ENCODE measurements at regions not wholly inside any gene's neighbourhood (a gene's known extent, or its start where the extent isn't known, plus 50 kb on each side); places are given as distances from the start of the nearest gene placed in this dataset.

DNA sequence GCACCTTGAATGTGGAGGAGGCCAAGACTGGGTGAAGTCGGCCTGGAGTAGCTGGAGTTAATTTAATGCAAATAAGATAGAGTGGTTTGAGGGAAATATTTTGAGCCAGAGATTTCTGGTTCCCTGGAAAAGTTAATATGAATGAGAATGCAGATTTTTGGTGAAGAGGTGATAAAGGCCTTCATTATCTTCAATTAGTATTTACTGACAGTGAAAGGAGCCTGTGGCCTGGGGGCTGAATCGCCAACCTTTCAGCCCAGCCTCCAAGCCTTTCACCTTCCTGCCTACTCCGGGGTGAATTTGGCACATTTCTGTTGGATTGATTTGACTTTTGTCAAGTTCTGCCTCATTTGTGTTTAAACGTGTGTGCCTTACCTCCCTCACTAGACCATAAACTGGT lies 147.8 kb downstream of the SOX2 start:
- no peak for DNase-seq (ENCODE audit: low read depth)

DNA sequence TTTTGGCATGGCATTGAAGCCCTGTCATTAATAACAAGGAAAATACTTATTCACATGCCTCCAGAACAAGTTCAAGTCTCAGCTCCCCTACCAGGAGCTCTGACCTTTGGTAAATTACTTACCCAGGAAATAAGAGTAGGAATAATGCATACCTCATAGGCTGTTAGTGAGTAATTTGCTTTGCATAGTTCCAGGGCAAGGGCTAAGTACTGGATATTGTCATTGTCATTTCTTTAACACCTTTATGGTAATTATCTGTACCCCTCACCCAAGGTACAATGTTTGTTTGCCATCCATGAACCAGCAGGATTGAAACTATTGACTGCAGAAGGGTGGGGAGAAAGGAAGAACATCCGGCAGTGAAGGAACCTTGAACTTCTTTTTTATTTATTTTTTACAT lies 148.5 kb downstream of the SOX2 start:
- DNase-seq (ENCODE audit: low read depth) = no peak

DNA sequence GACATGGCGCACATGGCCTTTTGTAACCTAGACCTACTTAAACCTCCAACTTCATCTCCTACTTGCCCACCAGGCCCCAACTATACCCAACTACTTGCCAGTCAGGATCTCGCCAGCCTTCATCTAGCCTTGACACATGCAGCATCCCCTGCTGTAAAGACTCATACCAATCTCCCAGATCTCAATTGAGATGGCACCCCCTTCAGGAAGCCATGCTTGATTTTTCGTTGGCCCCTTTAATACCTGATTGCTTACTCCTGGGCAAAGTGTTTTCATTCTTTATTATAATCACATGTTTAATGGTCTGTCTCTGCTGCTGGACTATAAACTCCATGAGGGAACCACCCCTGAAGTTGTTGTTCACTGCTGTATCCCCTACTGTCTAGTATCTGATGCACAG lies 150.8 kb downstream of the SOX2 start:
- DNase-seq (ENCODE audit: low read depth) = no peak

DNA sequence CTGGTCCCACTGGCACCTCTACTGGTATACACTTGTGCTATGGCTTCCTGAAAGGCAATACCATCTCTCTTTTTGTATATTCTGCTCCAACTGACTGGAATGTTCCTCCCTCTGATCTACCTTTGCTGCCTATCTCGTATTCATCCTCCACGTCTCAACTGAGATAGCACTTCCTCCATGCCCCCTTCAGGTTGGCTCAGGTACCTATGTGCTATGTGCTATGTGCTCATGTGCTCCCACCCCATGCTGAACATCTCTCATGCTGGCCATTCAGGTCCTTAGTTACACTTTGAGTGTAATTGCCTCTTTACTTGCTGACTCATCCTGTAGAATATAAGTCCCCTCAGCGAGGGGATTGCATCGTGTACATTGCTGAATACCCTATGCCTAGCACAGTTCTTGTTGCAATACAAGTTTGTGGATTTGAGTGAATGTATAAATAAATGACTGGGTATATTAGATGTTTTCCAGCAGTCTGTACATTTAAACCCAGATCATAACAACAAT lies 156.9 kb downstream of the SOX2 start:
- DNase-seq (ENCODE audit: low read depth) = no peak

DNA sequence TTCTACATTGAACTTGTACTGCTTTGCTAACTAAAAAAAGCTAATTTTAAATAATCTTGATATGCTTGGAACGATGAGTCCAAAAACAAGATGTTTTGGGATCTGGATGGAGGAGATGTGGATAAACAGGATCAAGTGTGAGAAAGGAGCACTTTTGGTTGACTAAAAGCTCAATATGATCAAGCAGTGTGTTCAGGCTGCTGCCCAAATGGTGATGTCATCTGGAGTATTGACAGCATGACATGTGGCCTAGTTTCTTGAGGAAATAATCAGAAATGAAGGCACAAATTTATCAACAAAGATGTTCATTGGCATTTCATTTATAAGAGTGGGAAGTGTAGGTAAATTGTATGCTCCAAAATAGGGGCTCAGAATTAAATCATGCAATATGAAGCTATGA lies 161.2 kb downstream of the SOX2 start:
- no peak for DNase-seq (ENCODE audit: low read depth)

DNA sequence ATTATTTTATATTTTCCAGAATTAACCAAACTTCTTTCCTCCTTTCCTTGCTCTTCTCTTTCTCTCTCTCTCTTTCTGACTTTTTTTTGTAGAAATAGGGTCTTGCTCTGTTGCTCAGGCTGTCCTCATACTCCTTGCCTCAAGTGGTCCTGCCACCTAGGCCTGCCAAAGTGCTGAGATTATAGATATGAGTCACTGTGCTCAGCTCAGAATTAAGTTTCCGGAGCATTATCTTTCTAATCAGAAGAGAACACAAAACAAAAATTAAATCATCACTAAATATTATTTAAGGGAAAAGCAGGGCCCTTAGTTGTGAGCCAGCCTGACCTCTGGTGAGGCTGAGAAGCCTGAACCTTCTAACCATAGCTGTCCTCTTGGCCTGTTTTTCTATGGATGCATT lies 168.2 kb downstream of the SOX2 start:
- peak; percentile 2 for DNase-seq (ENCODE audit: low read depth)

DNA sequence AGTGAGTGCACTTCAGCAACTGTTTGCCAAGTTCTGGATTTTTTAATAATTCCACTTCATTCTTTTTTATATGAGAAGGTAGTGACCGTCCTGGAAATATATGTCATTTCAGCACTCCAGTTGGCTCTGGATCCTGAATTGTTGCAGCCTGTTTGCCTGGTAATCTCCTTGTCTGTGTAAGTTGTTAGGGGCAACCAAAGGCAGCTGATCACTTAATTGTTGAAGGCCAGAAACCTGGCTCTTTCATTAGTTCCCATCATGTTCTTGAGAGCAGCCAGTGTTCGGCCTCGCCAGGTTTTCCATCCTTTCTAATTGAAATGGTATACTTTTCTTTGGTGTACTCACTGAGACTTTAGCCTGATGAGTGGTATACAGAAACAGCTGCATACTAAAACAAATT lies 168.6 kb downstream of the SOX2 start:
- DNase-seq (ENCODE audit: low read depth) = no peak

DNA sequence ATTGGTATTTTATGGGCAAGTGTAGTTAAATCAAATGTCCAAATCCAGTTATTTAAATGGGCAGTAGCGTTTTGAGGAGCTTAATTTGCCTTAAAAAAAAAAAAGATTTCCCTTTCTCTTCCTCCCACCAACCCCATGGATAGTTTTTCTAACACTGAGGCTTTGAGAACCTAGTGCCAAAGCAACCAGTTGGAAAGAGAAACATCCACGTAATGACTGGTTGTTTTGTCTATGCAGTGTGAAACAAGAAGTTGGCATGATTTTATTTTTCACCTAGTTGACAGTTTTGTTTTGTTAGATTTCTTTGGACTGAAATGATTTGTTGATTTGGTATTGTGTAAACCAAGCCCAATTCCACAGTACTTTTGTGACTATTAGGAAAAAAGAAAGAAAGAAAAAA lies 170.0 kb downstream of the SOX2 start:
- DNase-seq (ENCODE audit: low read depth) = no peak

DNA sequence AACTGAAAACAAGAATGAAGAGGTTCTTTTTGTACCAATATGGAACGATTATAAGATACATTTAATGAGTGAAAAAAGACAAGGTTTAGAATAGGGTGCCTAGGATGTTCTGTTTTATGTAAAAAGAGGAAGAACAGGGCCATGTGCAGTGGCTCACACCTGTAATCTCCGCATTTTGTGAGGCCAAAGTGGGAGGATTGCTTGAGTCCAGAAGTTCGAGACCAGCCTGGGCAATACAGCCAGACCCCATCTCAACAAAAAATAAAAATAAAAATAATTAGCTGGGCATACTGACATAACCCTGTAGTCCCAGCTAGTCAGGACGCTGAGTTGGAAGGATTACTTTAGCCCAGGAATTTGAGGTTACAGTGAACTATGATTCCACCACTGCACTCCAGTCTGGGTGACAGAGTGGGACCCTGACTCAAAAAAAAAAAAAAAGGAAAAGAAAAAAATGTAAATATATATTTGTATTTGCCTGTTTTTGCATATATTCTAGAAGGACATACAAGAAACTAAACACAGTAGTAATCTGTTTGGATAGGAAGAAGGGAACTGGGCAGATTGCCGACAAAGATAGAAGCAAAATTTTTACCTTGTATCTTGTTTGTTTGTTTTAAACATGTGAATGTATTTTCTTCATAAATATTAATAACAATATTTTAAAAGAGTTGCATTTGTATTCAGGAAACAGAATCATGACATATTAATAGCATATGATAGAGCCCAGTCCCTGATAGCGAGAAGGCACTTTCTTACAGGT lies 174.3 kb downstream of the SOX2 start:
- DNase-seq (ENCODE audit: low read depth) = no peak

DNA sequence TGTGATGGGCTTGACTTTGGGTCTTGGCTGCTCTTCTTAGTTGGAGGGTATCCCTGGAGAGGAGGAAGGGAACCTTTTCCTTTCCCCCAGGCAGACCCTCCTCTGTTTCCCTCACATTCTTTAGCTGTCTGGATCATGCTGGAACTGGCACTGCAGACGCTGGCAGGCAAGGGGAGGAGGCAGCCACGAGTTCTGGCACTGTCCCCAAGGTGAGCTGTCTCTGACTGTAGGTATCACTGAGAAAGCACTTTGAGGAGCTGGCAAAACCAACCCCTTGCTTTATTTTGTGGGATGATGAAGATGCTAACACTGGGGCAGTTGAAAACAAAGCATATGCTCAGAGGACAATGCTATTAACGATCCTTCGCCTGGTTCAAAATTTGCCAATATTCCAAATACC lies 175.0 kb downstream of the SOX2 start:
- no peak for DNase-seq (ENCODE audit: low read depth)

DNA sequence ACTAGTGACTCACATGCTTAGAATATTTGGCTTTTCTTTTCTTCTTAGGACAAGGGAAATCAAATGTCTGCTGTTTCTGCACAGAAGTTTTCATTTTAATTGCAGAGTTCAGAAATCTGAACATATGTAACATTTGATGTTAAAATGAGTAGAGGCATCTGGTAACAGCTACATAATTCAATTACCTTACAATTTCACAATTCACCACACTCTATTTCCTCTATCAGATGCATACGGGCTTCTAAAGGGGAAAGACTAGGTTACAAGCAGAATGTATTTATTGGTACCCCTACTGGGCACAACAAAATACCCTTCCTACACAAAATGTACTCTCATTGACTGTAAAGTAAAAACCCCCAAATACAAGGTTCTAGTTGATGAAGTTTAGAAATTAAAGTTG lies 176.0 kb downstream of the SOX2 start:
- DNase-seq (ENCODE audit: low read depth) = no peak

DNA sequence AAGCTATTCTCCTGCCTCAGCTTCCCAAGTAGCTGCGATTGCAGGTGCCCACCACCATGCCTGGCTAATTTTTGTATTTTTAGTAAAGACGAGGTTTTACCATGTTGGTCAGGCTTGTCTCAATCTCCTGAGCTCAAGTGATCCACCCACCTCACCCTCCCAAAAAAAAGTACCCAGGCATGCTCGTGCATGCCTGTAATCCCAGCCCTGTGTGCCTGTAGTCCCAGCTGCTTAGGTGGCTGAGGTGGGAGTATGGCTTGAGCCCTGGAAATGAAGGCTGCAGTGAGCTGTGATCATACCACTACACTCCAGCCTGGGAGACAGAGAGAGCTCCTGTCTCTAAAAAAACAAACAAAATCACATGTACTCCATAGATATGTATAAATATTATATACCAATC lies 176.5 kb downstream of the SOX2 start:
- no peak for DNase-seq (ENCODE audit: low read depth)

DNA sequence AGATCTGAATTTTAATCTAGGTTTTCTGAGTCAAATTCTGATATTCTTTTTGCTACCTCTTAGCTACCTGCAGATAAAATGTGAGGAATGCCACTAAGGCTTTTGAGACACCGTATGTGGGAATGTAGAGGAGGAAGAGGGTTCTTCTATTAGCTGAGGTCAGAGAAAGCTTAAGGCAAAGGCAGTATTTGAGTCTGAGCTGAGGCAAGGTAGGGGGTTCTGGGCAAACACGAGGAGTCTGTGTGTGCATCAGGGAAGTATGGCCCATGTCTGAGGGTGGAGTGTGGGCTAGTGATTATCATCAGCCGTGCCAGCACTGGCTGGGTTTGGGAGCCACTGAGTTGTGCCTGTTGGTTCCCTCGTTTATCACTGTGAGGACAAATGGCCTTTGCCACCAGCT lies 181.1 kb downstream of the SOX2 start:
- no peak for DNase-seq (ENCODE audit: low read depth)

DNA sequence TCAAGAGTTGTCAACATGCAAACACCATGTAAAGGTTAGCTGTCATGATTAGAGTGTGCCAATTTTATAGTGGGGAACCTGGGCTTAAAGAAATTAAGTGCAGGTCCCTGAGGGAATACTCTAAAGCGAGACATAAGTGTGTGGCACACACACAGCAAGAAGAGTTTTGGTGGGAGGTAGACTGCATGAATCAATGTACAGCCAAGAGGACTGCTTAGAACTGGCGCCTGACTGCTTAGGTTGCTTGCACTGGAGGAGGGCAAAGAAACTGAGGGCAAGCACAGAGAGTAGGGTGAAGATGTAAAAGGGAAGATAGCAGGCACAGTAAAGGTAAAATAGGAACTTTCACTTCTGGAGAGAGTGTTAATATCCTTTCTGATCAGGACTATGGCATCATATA lies 184.9 kb downstream of the SOX2 start:
- DNase-seq (ENCODE audit: low read depth) = no peak

DNA sequence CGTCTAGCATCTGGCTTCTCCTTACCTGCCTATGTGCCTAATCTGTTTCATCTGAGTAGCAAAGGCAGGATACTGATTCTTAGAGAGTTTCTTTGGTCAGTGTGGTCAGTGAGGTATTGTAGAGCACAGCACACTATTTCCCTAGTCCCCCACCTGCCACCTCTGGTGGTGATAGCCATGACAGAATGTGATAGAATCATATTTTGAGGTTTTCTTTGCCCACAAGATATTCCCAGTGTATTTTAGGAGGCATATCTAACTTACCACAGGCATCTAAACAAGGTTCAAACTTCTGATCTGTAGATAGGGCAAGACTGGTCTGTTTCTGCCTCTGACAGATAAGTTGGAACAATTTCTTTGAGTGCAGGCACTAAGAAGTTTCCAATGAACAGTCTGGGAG lies 188.0 kb downstream of the SOX2 start:
- DNase-seq (ENCODE audit: low read depth) = no peak

DNA sequence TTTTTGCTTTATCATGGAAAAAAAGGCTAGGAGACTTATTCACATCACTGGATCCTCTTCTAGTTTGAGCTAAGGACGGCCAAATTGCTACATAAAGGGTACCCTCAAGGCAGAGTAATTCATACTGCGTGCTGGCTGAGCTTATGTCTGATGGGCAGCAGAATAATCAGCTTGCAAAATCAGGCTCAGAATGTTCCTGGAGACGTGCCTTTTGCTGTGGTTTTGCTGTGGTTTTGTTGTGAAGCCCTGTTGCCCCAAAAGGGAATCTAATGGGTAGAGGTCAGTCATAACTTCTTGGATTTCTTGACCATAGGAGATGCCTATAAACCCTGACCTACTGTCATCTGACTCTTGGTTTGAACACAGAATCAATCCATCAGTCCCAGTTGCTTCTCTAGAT lies 189.9 kb downstream of the SOX2 start:
- DNase-seq (ENCODE audit: low read depth) = no peak

DNA sequence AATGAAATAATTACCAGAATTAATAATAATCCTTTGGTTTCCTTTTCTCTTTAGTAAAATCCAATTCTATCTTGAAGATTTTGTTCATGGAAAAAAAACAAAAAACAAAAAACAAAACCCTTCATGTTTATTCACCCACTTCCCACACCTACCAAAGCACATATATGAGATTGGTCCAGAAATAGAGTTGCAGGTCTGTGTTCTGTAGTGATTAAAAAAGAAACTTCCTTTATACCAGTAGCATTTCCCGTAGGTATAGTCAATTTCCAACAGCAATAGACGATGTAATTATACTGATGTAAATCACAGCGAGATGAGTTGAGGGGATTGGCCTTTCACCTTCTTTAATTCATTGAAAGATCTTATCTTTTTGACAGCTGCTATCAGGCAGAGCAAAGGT lies 194.6 kb downstream of the SOX2 start:
- DNase-seq (ENCODE audit: low read depth) = no peak

DNA sequence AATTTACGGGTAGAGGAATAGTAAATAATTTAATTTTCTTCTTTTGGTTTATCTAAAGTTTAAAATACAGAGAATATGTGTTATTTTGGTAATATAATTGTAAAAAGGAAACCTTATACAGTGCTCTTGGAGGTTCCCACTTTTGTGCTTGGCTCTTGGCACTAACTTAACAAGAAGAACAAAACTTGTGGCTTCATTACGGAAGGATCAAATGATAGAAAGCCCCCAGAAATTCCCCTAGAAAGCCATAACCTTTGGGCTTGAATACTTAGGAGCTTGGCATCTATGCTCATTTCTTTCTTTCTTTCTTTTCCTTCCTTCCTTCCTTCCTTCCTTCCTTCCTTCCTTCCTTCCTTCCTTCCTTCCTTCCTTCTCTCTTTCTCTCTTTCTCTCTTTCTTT lies 197.5 kb downstream of the SOX2 start:
- DNase-seq (ENCODE audit: low read depth) = no peak

DNA sequence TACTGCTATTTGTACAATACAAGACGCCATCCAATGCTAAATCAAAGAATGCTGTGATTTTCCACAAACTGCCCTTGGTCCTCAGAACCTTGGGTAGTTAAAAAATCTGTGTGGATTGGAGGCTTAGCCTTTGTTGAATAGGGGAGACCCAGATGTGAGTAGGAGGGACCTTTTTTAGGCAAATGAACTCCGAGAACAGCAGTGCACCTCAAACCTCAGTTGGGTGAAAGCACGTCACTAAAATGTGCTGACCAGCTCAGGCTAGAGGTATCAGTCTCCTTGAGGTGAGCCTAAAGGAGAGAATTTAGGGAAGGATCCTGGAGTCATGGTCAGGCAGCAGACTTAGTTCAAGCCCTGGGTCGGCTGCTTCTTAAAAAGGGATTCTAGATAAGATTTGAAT lies 200.7 kb downstream of the SOX2 start:
- no peak for DNase-seq (ENCODE audit: low read depth)

DNA sequence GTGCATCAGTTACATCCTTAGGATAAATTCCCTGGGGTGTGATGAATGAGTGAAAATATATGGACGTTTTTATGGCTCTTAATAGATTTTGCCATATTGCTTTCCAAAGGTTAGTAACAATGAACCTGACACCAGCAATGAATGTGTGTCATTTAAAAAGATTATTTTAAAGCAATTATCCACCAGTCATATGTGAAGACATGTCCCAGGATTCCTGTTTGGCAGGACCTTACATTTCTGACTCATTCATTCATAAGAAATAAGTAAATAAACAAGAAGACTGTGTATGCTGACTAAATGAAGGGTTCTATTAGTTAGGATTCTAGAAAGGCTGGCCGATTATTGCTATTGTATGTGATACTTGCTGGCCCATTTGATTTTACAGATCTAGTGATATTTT lies 201.5 kb downstream of the SOX2 start:
- DNase-seq (ENCODE audit: low read depth) = no peak

DNA sequence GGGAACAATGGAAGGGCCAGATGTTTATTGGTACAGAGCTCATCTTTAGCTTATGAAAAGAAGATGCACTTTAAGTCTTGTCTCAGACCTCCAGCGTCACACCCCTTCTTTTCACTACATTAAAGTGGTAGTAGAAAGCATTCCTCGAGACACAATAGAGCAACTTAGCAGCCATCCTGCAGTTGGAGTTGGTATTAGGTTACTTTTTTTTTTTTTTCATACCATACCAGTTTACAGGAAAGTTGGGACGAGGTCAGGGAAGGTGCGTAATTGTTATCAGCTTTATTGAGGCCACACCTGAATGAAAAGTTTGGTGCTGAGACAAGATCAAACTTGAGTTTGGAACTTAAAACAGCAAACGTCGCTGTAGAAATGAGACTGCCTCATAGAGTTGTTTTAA lies 203.8 kb downstream of the SOX2 start:
- DNase-seq (ENCODE audit: low read depth) = no peak

DNA sequence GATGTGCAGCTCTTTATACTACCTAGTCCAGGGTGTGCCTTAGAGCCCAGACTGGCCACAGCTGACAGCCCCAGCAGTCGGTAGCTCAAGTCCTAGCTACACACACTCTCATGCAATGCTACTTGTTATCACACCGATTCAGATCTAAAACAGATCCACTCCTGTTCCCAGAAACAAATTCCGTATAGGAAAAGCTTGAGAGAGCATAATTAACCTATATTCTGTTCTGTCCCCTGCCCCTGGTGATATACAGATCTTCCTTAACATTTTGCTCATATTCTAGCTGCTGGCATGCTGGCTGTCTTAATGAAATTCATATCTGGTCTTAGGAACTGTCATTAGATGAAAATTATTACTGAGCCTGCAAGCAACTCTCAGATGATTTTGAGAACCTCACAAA lies 204.3 kb downstream of the SOX2 start:
- DNase-seq (ENCODE audit: low read depth) = no peak

DNA sequence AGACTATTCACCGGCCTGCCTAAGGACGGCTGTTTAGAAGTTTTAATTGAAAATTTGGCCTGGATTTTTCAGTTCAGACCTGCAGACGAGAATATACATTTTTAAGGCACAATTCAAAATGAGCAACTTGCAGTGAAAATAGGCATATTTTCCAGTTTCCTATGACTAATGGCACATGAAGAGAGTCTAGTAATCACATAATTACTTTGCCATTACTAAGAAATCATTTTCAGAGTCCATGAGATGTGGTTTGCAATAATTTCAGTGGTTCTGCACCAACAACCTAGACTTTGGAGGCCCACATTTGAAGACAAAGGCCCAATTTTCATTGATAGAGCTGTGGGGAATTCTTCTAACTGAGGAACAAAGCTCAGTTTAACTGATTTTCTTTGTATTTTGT lies 205.3 kb downstream of the SOX2 start:
- DNase-seq (ENCODE audit: low read depth) = no peak

DNA sequence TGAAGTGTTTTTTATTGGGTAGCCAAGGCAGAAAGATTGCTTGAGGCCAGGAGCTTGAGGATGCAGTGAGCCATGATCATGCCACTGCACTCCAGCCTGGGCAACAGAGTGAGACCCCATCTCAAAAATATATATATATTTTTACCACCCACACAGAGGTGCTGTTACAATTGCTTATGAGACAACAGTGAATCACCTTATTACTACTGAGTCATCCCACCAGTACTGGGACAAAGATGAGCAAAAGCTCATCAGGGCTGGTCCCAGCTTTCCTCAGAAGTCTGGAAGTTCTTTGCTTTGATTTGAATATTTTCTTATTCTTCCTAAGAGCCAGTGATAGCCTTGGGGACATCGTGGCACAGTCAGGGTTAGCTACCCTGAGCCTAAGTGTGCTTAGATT lies 207.7 kb downstream of the SOX2 start:
- no peak for DNase-seq (ENCODE audit: low read depth)

DNA sequence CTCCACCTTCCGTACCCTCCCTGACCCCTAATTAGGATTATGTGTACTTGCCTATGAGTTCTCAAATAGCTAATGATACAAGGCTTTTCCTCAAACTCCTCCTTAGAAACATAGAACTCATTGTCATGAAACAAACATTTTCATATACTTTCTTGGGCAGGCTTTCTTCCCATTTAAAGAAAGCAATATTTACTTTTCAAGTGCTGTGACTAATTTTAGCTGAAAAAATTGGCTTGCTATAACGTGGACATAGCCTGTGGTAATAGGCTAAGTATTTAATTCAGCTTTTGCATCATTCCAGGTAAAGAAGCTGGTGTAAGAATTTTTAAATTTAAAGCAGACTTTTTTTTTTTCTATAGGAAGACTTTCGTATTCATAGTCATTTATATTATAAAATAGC lies 208.7 kb downstream of the SOX2 start:
- DNase-seq (ENCODE audit: low read depth) = no peak
